GM19023 (cell line): ENCODE measurements at regions not wholly inside any gene's neighbourhood (a gene's known extent, or its start where the extent isn't known, plus 50 kb on each side); places are given as distances from the start of the nearest gene placed in this dataset.
"Not testable (repeated sequence)": the region's sequence is repeated elsewhere in the genome, so short reads cannot be mapped to it uniquely, and the experiment has no call there.

ENCODE experiments used
- ATAC-seq: cut with Tn5 transposase; IDR thresholded peaks from one replicate; pipeline ENCODE4 v1.9.1; 2021; ENCODE audit warnings: mild to moderate bottlenecking, moderate library complexity; ENCODE audit not compliant: unreplicated experiment

- ATAC-seq = no peak
Observed at GRCh38 chr4:177177541-177178081, 132.1 kb upstream of the NEIL3 start.

DNA sequence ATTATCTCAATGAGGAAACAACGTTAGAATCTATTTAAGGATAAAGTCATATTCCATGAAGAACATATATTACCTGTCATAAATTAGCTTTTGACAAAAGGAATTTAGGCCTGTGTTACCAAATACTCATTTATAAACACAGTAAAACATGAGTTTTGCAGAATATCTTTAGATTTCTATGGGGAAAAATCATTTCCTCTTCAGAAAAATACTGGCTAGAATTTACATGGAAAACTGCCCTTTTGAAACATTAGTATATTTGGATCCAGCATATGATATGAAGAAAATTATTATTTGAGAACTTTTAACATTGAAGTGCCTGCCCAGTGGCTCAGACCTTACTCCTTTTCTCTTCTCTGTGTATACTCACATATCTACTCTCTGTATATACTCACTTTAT lies 131.4 kb upstream of the NEIL3 start:
- ATAC-seq = no peak

- no peak for ATAC-seq
Observed at GRCh38 chr4:177182166-177182565, 127.5 kb upstream of the NEIL3 start.

- no peak for ATAC-seq
Observed at GRCh38 chr4:177182728-177183127, 126.9 kb upstream of the NEIL3 start.

GRCh38 chr4:177185151-177185550 lies 124.5 kb upstream of the NEIL3 start:
- ATAC-seq = no peak

DNA sequence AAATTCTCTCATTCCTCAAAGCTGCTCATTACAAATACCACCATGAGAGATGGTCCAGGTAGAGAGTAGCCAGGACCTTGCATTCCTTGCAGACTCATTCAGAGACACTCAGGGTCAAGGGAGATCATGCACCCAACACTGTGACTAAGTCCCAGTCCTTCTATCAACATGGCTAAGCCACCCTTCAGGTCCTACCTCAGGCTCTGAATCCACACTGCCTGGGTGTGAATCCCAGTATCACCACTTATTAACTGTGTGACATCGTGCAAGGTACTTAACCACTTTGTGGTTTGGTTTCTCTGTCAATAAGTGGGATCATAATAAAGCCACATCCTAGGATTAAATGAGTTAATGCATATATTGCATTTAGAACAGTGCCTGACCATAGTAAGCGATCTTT lies 124.1 kb upstream of the NEIL3 start:
- no peak for ATAC-seq

GRCh38 chr4:177187371-177187770 lies 122.3 kb upstream of the NEIL3 start:
- ATAC-seq = no peak

- ATAC-seq = no peak
Observed at GRCh38 chr4:177190995-177191580, 118.6 kb upstream of the NEIL3 start.

DNA sequence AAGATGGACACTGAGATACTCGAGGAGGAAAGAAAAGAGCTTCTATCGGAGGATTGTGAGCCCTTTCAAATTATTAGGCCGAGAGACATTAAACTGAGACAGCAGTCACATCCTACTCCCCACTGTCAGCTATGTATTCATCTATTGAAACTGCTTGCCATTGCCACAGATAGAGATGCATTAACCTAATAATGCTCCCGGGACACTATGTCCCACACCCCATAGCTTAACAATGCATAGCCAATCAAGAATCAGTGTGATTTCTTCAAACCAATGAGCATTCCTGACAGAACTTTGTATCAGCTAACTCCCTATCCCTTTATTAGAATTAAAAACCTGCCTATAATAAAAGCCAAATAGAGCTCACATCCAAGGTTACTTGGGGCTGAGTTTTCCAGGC lies 118.1 kb upstream of the NEIL3 start:
- no peak for ATAC-seq

GRCh38 chr4:177191991-177192390 lies 117.7 kb upstream of the NEIL3 start:
- no peak for ATAC-seq

- ATAC-seq = not testable (repeated sequence)
Observed at GRCh38 chr4:177193024-177193715, 116.5 kb upstream of the NEIL3 start.

- ATAC-seq = no peak
Observed at GRCh38 chr4:177194906-177195305, 114.8 kb upstream of the NEIL3 start.

- ATAC-seq = no peak
Observed at GRCh38 chr4:177196615-177197014, 113.1 kb upstream of the NEIL3 start.

DNA sequence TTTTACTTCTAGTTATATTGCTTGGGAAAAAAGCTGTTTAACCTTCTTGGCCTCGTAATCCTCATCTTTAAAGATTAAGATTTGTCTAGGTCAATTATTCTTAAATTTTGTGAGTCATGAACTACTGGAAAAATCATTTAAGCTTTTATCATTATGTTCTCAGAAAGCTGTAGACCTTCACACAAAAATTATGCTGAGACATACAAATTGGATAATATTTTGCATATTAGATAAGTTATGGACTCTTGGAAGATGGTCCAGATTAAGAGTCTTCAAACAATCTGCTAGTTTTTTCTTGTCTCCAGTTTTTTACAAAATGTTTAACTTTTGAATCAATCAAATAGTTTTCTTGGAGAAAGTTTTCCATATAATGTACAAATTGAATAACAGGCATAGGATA lies 108.1 kb upstream of the NEIL3 start:
- no peak for ATAC-seq

DNA sequence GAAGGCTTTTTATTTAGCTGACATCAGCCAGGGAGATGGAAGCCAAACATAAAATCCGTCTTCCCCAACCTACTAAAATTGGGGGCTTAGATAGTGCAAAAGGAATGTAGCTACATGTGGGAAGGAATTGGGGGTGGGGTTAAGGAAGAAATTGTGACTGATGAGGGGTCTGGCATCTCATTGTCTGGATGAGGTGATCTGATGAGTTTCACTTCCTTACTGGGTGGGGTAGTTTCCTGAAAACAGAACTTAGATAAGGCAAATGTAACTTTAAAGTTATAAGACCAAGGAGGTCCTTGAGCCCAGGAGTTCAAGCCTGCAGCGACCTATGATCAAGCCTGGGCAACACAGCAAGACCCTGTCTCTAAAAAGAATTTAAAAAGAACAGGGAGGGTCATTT lies 105.5 kb upstream of the NEIL3 start:
- no peak for ATAC-seq

GRCh38 chr4:177214935-177215334 lies 94.7 kb upstream of the NEIL3 start:
- no peak for ATAC-seq

DNA sequence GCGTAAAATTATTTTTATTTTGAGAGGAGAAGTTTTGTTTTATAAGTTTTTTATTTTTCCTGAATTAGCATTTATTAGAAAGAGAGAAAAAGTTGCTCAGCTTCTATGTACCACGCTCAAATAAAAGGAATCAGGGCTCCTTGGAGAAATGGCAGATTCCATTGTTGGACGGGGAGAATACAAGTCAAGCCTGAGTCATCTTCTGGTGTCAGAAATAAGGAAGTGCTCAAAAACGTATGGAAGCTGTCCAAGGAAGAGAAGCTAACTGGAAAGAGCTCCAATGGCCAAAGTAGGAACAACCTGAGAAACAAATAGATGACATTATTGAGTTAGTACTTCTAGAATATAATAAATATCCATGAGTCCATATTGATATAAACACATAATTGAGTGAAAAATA lies 89.3 kb upstream of the NEIL3 start:
- ATAC-seq = no peak

GRCh38 chr4:177222781-177223180 lies 86.9 kb upstream of the NEIL3 start:
- ATAC-seq = no peak

DNA sequence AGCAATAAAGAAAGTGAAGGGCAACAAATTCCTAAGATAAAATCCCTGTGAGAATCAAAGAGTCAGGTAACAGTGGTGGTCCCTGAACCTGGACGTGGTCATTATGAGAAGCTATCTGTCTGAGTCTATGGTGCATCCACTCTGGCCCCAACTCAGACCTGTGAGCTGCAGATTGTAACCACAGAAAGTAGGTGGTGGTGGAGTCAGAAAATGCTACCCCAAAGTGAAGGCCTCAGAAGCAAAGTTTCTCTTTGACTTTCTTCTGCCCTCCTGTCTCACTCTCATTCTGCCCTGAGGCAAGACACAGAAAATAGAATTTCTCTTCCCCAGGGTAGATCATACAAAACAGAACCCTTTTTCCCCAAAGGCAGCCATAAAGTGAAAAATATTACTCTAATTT lies 84.1 kb upstream of the NEIL3 start:
- peak; percentile 88 for ATAC-seq

DNA sequence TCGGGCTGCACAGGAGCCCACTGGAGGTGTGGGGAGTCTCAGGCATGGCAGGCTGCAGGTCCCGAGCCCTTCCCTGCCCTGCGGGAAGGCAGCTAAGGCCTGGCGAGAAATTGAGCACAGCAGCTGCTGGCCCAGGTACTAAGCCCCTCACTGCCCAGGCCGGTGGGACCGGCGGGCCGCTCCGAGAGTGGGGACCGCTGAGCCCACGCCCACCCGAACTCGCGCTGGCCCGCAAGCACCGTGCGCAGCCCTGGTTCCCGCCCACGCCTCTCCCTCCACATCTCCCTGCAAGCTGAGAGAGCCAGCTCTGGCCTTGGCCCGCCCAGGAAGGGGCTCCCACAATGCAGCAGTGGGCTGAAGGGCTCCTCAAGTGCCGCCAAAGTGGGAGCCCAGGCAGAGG lies 82.0 kb upstream of the NEIL3 start:
- no peak for ATAC-seq

DNA sequence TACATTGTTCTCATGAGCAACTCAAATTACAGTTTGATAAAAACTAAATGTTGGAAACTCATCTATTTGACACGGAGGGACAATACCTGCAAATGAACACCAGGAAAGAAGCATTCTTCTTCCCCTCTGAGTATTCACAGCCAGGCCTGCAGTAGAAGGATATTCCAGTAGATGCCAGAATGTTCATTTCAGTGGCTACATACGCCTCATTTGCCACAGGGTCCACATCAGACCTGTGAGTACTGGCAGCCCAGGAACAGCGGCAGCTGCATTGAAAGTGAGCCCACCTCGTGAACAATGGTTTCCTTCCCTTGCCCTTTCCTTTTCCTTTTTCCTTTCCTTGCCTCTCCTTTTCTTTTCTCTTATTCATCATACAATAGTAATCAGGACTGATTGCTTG lies 81.1 kb upstream of the NEIL3 start:
- no peak for ATAC-seq

GRCh38 chr4:177229331-177229730 lies 80.3 kb upstream of the NEIL3 start:
- no peak for ATAC-seq

DNA sequence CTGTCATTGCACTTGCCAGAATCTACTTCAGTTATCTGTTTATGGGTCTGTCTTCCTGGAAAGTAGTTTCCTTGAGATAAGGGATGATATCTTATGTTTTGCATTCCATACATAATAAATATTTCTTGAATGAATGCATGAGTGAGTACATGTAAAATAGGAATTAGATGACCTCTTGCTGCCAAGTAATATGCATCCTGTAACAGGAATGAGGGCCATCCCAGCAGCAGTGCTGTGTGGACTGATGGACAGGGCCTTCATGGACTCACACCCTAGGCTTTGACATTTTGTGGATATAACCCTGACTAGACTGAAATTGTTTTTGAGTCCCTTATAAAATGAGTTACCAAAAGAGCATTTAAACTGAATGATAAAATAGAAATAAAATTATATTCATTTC lies 77.2 kb upstream of the NEIL3 start:
- no peak for ATAC-seq
